Stimulated activated CD4-positive, alpha-beta T cell treated with anti-CD3 and anti-CD28 coated beads, Interleukin-1b, Interleukin-23, amount 100 ng/mL, for 24 hours (primary cell): ENCODE measurements at regions not wholly inside any gene's neighbourhood (a gene's known extent, or its start where the extent isn't known, plus 50 kb on each side); places are given as distances from the start of the nearest gene placed in this dataset.

Experiments used
- DNase-seq, 4 experiments: peaks; one replicate each; pipeline ENCODE4 v3.0.0-alpha.2; 2020; ENCODE audit warnings: low read depth in 4 of 4, low spot score in 1 of 4

DNA sequence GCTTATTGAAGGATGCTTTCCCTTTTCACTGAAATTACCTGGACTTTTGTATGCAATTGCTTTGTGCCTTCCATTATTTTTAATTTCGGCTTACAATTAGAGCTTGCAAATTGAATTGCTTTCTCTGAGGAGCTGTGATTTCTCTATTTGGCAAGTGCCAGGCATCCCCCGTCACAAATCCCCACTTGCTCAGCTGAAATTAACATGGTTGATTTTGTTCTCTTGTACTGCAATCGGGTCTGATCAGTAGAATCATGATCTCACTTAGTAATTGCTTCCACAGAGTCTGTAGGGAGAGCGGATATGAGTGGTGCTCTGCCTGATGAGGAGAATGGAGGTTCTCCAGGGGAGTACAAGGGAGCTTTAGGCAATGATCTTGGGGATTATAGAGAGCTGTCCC, 495.5 kb upstream of the SGCD start:
- no peak for DNase-seq

DNA sequence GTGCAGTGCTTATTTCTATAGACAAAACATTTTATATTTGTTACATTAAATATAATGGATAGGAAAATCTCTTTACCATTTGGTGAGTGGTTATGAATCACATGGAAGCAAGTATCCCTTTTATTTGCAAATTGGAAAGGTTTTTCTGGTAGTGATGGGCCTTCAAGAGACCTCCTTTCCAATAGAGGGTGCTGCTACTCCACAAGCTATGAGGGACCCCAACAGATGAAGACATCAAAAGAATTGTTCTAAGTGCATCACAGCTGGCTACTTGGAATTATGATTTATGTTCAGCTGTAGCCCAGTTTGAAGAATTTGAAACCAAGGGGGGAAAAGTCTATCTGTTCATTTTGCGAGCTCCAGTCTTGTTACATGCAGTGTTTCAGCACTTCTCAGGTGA, 493.7 kb upstream of the SGCD start:
- DNase-seq, result no peak

DNA sequence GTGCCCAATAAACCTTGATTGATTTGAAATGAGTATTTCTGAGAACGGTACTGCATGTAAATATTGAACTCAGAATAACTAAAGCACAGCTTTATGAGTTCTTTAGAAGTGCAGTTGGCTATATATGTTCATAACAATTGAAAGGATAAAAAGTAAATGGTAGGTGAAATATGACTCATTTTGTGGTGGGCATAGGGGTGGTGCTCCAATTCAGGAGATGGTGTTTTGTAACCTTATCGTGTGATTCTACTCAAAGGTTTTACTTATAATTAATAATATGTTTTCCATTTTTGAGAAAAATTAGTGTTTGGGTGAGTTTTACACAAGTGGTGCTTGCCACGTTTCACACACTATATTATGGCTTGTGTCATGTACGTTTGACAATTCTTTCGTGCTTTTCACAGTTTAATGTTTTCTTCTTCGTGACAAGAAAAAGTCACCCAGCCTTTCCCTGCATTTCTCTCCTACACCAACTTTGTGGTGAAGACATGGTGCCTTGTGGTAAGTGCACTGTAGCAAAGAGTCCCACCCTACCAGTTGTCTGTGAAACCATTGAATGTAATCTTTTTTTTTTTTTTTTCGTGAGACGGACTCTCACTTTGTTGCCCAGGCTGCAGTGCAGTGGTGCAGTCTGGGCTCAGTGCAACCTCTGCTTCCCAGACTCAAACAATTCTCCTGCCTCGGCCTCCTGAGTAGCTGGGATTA, 492.5 kb upstream of the SGCD start:
- no peak for DNase-seq

DNA sequence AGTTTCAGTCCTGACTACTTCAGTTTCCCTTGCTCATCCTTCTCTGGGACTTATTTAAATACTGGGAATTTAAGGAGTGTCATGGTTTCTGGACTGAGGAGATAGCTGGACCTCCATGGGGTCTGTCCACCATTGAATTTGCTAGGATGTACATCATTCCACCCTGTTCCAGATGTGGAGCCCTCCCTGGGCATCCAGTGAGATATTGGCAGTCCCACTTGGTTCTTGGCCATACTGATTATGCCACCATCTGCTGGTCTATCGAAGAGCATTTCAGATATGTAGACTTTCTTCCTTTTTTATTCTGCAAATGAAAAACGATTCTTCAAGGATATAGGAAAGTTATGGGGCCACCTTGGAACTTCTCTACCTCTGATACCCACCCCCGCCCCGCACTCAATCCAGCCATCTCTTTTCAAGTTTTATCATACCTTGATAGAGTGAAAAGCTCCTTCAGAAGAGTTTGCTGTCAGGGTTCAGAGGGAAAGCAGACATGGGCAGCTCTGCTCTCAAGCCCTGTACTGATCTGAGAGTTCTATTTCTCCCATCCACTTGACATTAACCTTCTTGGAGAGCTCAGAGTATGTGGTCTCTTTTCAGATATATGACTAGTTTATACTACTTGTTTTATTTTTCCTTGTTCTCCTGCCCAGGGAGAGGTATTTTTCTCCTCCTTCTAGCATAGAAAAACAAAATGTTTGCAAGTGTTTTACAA, 490.7 kb upstream of the SGCD start:
- DNase-seq, result no peak

DNA sequence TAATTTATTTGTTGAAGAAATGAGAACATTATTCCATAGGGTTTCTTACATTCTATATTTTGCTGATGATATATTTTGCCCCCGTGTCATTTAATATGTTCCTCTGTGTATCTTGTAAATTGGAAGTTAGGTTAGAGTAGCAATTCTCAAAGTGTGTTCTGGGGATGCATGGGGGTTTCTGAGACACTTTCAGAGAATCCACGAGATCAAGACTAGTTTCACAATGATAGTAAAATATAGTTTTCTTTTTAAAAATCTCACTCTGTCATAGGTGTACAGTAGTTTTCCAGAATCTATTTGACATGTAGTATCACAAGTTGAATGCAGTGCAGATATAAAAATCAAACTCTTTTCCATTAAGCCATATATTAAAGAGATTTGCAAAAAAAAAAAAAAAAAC, 488.6 kb upstream of the SGCD start:
- DNase-seq, result no peak

DNA sequence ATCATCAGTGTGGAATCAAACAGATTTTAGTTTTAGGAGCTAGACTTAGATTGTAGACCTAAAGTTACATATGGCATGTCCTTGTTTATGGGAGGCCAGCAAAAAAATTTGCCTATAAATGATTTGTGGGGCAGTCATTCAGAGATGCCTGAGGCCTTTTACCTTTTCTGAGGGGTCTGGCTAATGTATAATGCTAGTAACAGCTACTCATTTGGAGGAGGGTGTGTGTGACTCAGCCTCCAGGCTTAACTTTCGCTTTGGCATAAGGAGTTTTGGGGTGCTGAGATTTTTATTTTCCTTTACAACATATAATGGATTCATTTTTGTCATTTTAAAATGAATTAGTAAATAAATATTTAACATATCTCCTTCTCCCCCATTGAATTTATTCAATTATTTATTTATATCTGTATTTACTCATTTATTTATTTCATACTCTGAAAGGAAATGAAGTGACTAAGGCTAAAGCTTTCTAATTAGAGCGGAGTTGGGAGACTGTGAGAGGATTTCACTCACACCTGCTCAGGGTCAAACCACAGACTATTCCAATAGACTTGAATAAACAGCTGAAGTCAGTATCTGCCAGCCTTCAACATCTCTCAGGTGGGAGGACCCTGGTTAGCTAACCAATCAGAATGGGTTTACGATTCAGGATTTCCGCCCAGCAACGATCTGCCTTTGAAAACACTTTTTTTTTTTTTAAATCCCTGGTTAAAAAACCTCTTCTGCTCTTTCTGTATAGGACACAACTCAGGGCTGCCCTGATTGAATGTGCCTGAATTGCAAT, 487.5 kb upstream of the SGCD start:
- no peak for DNase-seq

DNA sequence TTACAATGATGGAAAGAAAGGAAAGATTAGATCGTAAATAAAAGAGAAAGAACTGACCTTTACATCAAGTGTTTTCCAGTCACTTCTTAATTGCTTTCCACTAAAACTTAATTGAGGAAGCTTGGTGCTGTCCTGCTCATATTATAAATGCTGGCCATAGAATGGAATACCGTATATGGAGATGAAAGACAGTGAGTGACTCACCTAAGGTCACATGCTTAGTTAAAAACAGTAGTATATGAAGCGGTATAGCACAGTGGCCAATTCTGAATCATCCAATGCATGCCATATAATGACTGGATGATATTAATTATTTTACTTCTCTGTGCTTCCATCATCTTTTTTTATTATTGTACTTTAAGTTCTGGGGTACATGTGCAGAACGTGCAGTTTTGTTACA, 482.4 kb upstream of the SGCD start:
- no peak for DNase-seq

DNA sequence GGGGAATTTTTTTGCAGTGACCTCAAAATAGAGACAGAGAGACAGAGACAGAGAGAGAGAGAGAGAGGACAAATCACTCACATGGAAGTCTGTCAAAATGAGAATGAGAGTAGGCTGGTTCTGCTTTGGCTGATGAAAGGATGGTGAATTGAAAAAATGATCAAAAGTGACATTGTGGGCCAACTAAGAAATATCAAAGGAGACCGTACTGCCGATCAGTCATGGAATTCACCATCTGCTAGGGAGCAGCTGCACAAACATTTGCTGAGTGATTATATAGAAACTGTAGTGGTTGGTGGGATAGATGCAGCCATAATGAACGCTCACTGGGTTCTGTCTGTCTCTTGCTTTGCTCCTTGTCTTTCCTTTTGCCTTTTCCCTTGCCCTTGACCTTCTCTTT, 476.6 kb upstream of the SGCD start:
- DNase-seq, result no peak

DNA sequence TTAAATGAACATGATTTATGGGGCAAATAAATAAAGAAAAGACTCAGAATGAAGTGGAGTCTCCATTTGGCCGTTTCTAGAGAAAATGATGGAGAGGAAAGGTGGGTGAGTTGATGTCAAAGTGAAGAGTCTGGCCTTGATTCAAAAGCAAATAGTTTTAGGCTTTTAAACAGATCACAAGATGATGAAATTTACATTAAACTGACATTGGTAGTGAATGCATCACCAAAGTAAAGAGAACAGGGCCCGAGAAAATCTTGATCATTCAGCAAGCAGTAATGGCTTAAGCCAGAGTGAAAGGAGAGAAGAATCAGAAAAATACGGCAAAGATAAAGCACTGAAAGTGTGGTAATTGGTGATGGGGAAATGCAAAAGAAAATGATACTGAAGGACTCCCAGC, 460.0 kb upstream of the SGCD start:
- no peak for DNase-seq

DNA sequence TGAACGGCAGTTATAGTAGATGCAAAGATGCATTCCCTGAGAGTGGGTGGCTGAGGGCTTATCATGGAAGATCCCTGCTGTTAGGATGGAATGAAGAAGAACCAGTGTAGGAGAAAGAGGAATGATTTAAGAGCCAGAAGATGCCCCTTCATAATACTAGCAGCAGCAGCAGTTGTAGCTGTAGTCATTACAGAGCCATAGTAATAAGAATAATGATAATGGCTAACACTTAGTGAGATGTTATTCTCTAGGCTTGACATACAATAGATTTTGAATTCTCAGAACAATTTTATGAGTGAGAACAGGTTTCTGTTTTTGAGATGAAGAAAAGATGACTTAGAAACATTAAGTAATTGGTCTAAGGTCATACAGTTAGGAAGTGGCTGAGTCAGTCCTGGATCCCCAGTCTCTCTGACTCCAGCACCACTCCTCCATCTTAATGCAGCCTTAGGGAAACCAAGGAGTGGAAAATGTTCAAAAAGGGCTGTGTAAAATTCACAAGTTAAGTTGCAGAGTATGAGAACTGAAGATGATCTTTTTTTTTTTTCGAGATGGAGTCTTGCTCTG, 459.4 kb upstream of the SGCD start:
- no peak for DNase-seq

DNA sequence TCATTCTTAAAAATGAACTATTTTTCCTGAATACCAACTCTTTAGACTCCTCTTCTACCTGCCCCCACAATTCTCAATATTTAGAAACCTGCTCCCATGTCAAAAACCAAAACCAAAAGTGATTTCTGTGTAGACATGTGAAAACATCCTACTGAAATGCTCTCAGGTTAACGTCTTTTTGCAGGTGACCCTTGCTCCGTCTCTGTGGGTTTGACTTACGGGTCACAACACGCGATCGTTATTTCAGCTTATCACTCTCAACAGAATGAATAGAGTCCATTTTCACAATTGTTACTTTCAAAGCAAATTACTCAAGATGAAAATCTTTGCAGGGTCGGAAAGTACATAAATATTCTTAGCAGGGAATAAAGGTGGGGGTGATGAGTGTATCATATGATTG, 456.3 kb upstream of the SGCD start:
- DNase-seq, result no peak

DNA sequence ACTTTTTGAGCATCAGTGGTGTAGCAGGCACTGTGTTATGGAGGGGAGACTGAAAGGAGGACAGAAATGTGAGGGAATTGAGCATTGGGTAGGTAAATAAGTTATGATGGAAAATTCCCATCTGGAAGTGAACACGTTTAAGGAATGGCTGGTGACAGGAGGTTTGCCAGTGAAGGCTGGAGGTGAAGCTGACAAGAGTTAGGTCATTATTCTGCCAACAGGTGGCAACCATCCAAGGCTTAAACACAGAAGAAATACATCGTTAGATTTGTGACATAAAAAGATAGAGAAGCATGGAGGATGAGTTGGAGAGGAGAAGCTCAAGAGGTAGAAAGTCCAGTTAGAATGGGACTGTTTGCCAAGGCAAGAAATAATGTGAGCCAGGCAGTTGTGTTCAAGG, 455.3 kb upstream of the SGCD start:
- no peak for DNase-seq

DNA sequence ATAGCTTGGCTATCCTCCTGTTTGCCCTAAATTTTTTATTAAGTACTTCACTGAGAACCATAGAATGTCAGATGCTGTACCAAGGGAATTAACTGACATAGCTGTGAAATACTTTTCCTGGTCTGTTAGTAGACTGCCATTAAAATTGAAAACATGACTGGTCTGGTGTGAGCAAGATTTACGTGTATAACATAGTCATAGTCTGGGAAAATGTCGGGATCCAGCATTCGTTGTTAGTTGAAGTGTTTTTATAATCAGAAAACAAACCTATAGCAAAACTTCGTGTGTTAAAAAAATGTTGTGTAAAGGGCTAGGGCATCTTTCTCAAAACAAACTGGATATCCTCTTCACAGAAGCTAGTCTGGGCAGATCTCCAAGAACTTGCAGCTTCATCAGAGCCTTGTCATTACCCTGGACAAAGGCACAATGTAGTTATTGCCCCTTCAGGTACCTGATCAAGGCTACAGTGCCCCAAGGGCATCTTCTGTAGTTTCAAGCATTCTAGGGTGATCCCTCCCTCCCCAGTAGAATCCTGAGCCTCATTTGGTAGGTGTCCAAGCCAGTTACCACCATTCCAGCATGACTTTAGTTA, 454.2 kb upstream of the SGCD start:
- DNase-seq, result no peak

DNA sequence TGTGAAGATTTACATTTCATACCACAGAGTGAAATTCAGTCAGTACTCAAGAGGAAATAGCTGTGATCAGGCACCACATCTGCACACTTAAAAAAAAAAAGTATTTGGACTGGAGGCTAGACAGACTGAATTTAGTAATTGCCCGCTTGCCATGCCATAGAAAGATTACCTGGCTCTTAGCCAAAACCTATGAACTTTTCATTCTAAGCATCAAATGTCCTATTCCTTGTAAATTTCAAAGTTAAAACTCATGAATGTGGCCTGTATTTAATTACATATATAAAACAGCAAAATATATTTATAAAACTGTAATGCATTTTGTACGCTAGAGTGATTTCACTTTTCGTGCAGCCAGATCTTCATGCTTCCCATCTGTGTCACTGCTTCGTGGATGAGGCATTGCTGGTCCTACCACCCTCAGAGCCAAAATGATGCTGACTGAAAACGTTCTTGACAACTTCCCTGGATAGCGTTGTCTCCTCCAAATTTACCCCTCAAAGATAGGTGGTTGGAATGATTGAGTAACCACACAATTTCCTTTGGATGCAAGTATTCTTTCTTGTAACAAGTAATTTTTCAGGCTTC, 447.9 kb upstream of the SGCD start:
- no peak for DNase-seq

DNA sequence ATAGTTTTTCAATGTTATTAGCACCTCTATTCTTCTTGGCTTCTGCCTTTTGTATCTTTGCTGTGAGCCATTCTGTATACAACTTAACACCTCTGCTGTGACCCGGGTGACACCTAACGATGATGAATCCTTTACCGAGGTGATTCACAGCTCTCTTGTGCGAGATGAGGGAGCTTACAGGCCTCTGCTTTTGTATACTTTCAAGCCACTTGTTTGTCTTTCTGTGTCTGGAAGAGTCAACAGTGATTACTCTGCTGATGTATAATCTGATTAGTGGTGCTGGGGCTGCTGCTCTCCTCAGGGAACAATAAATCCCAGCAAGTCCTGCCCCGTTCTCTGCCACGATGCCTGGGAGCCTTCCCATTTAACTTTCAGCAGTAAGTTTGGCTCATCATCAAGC, 442.9 kb upstream of the SGCD start:
- no peak for DNase-seq

DNA sequence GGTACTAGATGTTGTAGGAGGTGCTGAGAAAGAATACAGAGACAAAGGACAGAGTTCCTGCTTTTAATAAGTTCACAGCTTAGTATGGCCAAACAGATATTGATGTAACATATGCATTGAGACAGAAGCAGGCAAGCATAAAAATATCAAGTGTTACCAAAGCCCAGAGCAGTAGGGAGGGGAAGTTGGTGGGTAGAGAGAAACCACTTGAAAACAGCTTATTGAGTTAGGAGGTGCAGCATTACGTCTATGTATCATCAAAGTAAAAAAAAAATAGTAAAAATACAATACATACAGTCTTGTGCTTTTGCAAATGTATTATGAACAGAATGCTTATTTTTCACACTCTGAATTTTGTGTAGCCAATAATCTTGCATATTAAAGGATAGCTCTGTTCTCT, 441.8 kb upstream of the SGCD start:
- no peak for DNase-seq

DNA sequence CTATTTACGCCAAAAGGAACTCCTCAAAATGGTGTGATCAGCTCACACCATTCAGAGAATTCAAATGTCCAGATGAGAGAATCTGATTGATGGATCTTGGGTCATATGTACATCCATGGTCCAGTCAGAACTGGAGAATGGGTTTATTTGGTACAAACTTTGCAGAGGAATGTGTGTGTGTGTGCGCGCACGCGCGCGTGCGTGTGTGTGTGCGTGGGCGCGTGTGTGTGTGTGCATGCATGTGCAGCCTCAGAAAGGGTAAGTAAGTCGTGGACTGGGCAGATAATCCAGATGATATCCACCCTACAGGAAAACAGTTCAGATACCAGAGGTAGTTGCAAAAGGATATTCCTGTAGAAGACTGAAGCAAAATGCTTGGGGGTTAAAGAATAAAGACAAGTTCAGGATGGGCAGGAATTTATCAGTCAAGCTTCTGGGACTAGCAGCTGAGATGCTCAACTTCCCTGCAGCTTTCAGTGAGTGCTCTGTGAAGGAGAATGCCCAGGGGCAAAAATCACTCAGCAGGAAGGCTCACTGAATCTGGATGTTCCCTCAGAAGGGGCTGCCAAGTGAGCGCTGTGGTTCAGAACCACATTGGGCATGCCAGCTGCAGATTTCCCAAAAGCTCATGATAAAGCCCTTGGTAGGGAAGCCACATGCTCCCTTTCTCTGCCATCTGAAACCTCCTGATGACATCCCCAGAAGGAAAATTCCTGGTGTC, 440.5 kb upstream of the SGCD start:
- no peak for DNase-seq

DNA sequence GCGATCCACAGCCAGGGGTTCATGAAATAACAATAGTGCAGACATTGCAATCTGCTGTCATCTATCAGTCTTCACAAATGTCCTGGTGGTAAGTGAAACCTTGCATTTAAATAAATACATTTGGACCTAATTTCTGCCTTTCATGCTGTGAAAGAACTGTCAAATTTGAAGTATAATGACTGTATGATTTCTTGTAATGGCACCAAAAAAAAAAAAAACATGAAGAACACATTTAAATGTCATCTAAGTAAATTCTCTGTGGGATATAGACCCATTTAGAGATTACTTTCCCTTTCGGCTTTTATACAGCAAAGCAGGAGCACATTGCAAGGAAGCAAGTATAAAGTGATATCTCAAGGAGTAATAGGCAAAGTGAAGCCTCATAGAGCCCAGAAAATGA, 431.5 kb upstream of the SGCD start:
- no peak for DNase-seq

DNA sequence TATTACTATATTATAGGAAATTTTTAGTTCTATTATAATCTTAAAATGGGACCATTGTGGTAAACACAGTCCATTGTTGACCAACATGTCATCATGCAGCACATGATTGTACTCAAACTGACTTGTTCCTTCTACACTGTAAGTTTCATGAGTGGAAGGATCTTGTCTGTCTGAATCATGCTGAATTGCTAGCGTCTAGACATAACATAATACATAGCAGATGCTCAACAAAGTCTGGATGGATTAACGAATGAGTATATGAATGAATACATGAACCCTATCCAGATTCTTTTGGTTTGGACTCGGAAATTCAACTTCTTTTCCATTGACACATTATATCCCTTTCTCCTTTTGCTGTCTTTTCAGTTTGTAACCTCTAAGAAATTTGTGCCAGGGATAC, 429.2 kb upstream of the SGCD start:
- DNase-seq, result no peak

DNA sequence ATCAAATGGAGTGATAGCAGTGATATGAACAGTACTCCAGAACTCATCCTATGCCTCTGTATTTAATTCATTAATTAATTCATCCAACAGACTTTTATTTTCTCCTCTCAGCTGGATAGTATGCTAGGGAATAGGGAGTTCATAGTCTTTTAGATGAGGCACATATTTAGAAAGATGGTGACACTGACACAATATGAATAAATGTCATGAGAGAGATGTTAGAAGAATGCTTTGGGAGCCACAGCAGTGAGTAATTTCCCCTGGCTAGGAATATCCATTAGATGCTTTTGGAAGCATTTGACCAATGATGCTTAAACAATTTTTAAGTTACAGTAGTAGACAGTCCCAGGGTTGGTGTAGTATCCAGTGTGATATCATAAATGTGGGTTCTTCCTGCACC, 428.7 kb upstream of the SGCD start:
- no peak for DNase-seq

DNA sequence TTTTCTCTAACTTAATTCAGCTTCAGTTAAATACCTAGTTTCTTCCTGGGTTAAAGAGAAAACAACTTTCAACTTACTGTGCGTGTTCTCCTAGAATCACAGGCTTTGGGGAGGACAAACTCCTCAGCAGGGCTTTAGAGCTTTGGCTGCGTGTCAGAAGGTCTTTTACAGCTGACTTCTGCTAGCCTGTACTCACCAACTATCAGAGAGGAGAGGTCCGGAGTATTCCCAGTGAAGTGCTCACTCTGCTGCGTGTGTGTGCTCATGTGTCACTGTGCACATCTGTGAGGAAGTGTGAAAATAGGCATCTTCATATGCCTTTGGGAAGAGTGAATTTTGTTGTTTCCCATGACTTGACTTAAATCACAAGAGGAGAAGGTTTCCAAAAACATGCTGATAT, 423.2 kb upstream of the SGCD start:
- no peak for DNase-seq
